GM23338 (cell line): ENCODE measurements at regions not wholly inside any gene's neighbourhood (a gene's known extent, or its start where the extent isn't known, plus 50 kb on each side); places are given as distances from the start of the nearest gene placed in this dataset.

Experiments used
- ATAC-seq: fragments of 200-7000 bp; cut with Tn5 transposase; 3 replicates; pipeline ENCODE4 v1.9.1; 2020
- DNase-seq: peaks from one replicate; pipeline ENCODE4 v3.0.0-alpha.2; 2015; ENCODE audit warnings: low spot score
- H2AFZ ChIP-seq: fragments of 200-600 bp; sonication (generic); 2 replicates; pipeline ENCODE4 v1.8.0; 2016; ENCODE audit warnings: antibody characterized with exemption, mild to moderate bottlenecking, moderate library complexity
- H3F3A ChIP-seq: fragments of 200-600 bp; sonication (generic); replicated peaks from 2 replicates; pipeline ENCODE4 v1.8.0; 2017; ENCODE audit warnings: antibody characterized with exemption, mixed run types, low read depth
- H3K27ac ChIP-seq: fragments of 200-600 bp; sonication (generic); 2 replicates; pipeline ENCODE4 v1.6.1; 2016; ENCODE audit warnings: low read depth
- H3K27me3 ChIP-seq: fragments of 200-600 bp; sonication (generic); 2 replicates; pipeline ENCODE4 v1.8.0; 2016; ENCODE audit warnings: mild to moderate bottlenecking, mixed run types, moderate library complexity; ENCODE audit not compliant: insufficient read depth
- H3K36me3 ChIP-seq: fragments of 200-600 bp; sonication (generic); 2 replicates; pipeline ENCODE4 v1.8.0; 2016; ENCODE audit warnings: mild to moderate bottlenecking; ENCODE audit not compliant: insufficient read depth
- H3K4me1 ChIP-seq: fragments of 200-600 bp; sonication (generic); 2 replicates; pipeline ENCODE4 v1.8.0; 2016; ENCODE audit warnings: mild to moderate bottlenecking, moderate library complexity; ENCODE audit not compliant: insufficient read depth
- H3K4me2 ChIP-seq: fragments of 200-600 bp; sonication (generic); 2 replicates; pipeline ENCODE4 v1.7.1; 2017; ENCODE audit warnings: mixed run types
- H3K4me3 ChIP-seq: fragments of 200-600 bp; sonication (generic); 2 replicates; pipeline ENCODE4 v1.6.1; 2016; ENCODE audit warnings: mixed run types
- H3K79me2 ChIP-seq: fragments of 200-600 bp; sonication (generic); replicated peaks from 2 replicates; pipeline ENCODE4 v1.8.0; 2017; ENCODE audit warnings: mild to moderate bottlenecking; ENCODE audit not compliant: insufficient read depth
- H3K9me2 ChIP-seq: fragments of 200-600 bp; sonication (generic); 2 replicates; pipeline ENCODE4 v1.8.0; 2017; ENCODE audit not compliant: insufficient read depth
- H4K20me1 ChIP-seq: fragments of 200-600 bp; sonication (generic); replicated peaks from 2 replicates; pipeline ENCODE4 v1.8.0; 2017; ENCODE audit warnings: mild to moderate bottlenecking; ENCODE audit not compliant: insufficient read depth
- H3K27ac Mint-ChIP-seq: 2 replicates; pipeline ENCODE4 v1.8.0; 2020; ENCODE audit warnings: inconsistent platforms, mild to moderate bottlenecking, moderate library complexity, mixed read lengths
- H3K27me3 Mint-ChIP-seq: 3 replicates; pipeline ENCODE4 v1.8.0; 2022; ENCODE audit warnings: low read depth, mild to moderate bottlenecking, moderate library complexity, mixed read lengths, inconsistent platforms; ENCODE audit not compliant: insufficient read depth, poor library complexity
- H3K36me3 Mint-ChIP-seq: 3 replicates; pipeline ENCODE4 v1.8.0; 2021; ENCODE audit warnings: low read depth, mild to moderate bottlenecking, inconsistent platforms, moderate library complexity, mixed read lengths
- H3K4me1 Mint-ChIP-seq: 3 replicates; pipeline ENCODE4 v1.8.0; 2020; ENCODE audit warnings: mild to moderate bottlenecking, inconsistent platforms, mixed read lengths
- H3K4me3 Mint-ChIP-seq: 3 replicates; pipeline ENCODE4 v1.8.0; 2021; ENCODE audit warnings: moderate library complexity, mild to moderate bottlenecking, inconsistent platforms, mixed read lengths
- H3K9me3 Mint-ChIP-seq: 3 replicates; pipeline ENCODE4 v1.8.0; 2020; ENCODE audit warnings: moderate library complexity, mild to moderate bottlenecking, inconsistent platforms, mixed read lengths
- CTCF ChIP-seq, 2 experiments: fragments of 200-600 bp in 1 of 2; sonication (generic) in 1 of 2; conservative IDR thresholded peaks; 2 replicates each; pipeline versions ENCODE4 v1.5.1 to v1.6.1; 2016 to 2017; ENCODE audit warnings: antibody characterized with exemption in 2 of 2, low read depth in 2 of 2, mild to moderate bottlenecking in 2 of 2, moderate library complexity in 1 of 2
- ETS1 ChIP-seq: IDR thresholded peaks from 2 replicates; pipeline ENCODE4 v1.6.1; 2016; ENCODE audit warnings: antibody characterized with exemption
- EZH2 ChIP-seq: fragments of 200-600 bp; sonication (generic); IDR thresholded peaks from one replicate; pipeline ENCODE4 v1.8.0; 2017; ENCODE audit warnings: antibody characterized with exemption, mild to moderate bottlenecking, low read depth; ENCODE audit not compliant: unreplicated experiment
- JUNB ChIP-seq: IDR thresholded peaks from one replicate; pipeline ENCODE4 v1.6.1; 2016; ENCODE audit warnings: antibody characterized with exemption; ENCODE audit not compliant: unreplicated experiment
- POLR2AphosphoS5 ChIP-seq: IDR thresholded peaks from 2 replicates; pipeline ENCODE4 v1.6.1; 2016; ENCODE audit warnings: antibody characterized with exemption, low read depth
- REST ChIP-seq: IDR thresholded peaks from one replicate; pipeline ENCODE4 v1.6.1; 2018; ENCODE audit warnings: antibody characterized with exemption; ENCODE audit not compliant: unreplicated experiment
- STAT1 ChIP-seq: IDR thresholded peaks from one replicate; pipeline ENCODE4 v1.6.1; 2016; ENCODE audit warnings: antibody characterized with exemption; ENCODE audit not compliant: unreplicated experiment
- ZNF114 ChIP-seq: fragments of 250-450 bp; sonication (Bioruptor Pico); IDR thresholded peaks from 2 replicates; pipeline ENCODE4 v1.5.0; 2020; ENCODE audit warnings: mild to moderate bottlenecking, moderate library complexity
- ZNF331 ChIP-seq: fragments of 250-450 bp; sonication (Bioruptor Pico); IDR thresholded peaks from 2 replicates; pipeline ENCODE4 v1.5.0; 2020; ENCODE audit warnings: low read depth, mild to moderate bottlenecking, moderate library complexity
- ZNF462 ChIP-seq: fragments of 250-450 bp; sonication (Bioruptor Pico); IDR thresholded peaks from 2 replicates; pipeline ENCODE4 v1.5.0; 2020; ENCODE audit warnings: mild to moderate bottlenecking, moderate library complexity

GRCh38 chrY:19577250-19577649 is 167.3 kb downstream of the KDM5D start (continued):
- TF ChIP-seq ZNF462 (CRISPR knock-in tag), result no peak
- TF ChIP-seq ETS1, result no peak
- TF ChIP-seq ZNF114 (CRISPR knock-in tag), result no peak
- TF ChIP-seq CTCF (conservative IDR thresholded peaks at IDR 0.05; ENCODE audit: low read depth in 2 of 2), result no peak

GRCh38 chrY:19574939-19575338 is 169.6 kb downstream of the KDM5D start:
- peaks cover 100% of the 10 kb centered on the region for H3K79me2 ChIP-seq
- H3K27me3 Mint-ChIP-seq, result peaks cover 1% of the 10 kb centered on the region
- TF ChIP-seq EZH2 (no peak), POLR2AphosphoS5 (no peak), ZNF114 (CRISPR knock-in tag) (no peak), ZNF331 (CRISPR knock-in tag) (no peak), JUNB (no peak), STAT1 (no peak), ETS1 (no peak), REST (no peak)

More at GRCh38 chrY:19574939-19575338, 169.6 kb downstream of the KDM5D start:
- H3K4me3 ChIP-seq, result no peak overlapping the region
- no peaks in the 10 kb centered on the region for H3F3A ChIP-seq
- no peak overlapping the region for H3K27ac ChIP-seq
- Mint-ChIP-seq H3K4me1 (peaks cover 26% of the 10 kb centered on the region; the same call in 2 of the 3 replicates), H3K9me3 (no peaks in the 10 kb centered on the region), H3K4me3 (no peak overlapping the region), H3K36me3 (peaks cover 19% of the 10 kb centered on the region; the same call in 2 of the 3 replicates), H3K27ac (no peak overlapping the region)
- H2AFZ ChIP-seq, result no peak overlapping the region
- no peaks in the 10 kb centered on the region for H3K36me3 ChIP-seq
- peaks cover 6% of the 10 kb centered on the region for H3K4me1 ChIP-seq
- H3K9me2 ChIP-seq, result no peaks in the 10 kb centered on the region
- H3K4me2 ChIP-seq, result no peak overlapping the region
- DNase-seq (no peak), ATAC-seq (no peak)
- H4K20me1 ChIP-seq, result no peaks in the 10 kb centered on the region; the same call in 1 of the 2 replicates
- no peaks in the 10 kb centered on the region for H3K27me3 ChIP-seq
